Skeletal muscle satellite cell (primary cell): ENCODE measurements at regions not wholly inside any gene's neighbourhood (a gene's known extent, or its start where the extent isn't known, plus 50 kb on each side); places are given as distances from the start of the nearest gene placed in this dataset.

Source experiments
- H3K27me3 ChIP-seq: 2 replicates; pipeline ENCODE4 v1.7.0; 2013; ENCODE audit warnings: low read length; ENCODE audit not compliant: control insufficient read depth, insufficient read depth
- H3K36me3 ChIP-seq: 2 replicates; pipeline ENCODE4 v1.7.0; 2013; ENCODE audit warnings: mild to moderate bottlenecking, control low read depth, low read length; ENCODE audit not compliant: insufficient read depth
- H3K4me1 ChIP-seq: 2 replicates; pipeline ENCODE4 v1.7.0; 2013; ENCODE audit warnings: low read length; ENCODE audit not compliant: control insufficient read depth, insufficient read depth
- H3K4me2 ChIP-seq: 2 replicates; pipeline ENCODE4 v1.7.0; 2013; ENCODE audit warnings: mild to moderate bottlenecking, low read length
- H3K4me3 ChIP-seq: 2 replicates; pipeline ENCODE4 v1.7.0; 2013; ENCODE audit warnings: low read length
- H3K9ac ChIP-seq: 2 replicates; pipeline ENCODE4 v1.7.0; 2013; ENCODE audit warnings: mild to moderate bottlenecking, low read depth, low read length, moderate library complexity
- H3K9me3 ChIP-seq: replicated peaks from 2 replicates; pipeline ENCODE4 v1.7.0; 2013; ENCODE audit warnings: mild to moderate bottlenecking, control low read depth, low read length

DNA sequence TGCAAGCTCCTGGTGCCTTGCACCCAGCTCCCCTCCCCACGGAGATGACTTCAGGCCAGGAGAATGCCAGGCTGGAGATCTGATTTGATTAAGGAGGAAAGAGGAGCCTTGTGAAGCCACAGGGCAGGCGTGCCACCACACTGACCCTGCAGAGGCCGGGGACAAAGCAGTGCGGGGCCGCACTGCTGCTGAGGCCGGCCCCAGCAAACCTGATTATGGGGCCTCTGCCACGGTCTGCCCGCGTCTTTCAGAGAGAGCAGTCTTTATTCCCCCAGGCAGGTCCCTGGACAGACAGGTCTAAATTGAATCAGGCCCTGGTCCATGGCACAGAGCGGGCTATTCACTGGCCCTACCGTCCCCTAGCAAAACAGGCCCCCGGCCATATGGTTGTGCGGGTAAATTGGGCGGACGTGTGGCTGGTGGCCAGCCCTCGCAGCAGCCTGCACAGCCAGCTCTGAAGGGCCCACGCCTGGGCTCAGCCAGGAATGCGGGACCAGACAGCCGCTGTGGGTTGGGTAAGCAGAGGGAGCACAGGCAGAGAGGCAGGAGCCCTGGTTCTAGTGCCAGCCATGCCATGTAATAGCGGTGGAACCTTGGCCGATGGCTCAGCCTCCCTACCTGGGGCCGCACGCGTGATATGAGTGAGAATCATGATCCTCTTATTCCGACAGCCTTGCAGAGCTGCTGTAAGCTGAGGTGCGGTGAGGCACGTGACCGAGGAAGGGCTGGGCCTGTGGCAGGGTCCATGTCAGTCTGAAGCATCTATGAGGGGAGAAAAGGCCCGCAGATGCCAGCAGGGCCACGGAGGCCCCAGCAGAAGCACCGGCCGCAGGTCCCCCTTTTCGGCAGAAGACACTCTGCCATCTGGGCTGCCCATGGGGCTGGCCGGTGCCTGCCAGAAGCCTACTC is 97.3 kb upstream of the MYCN start:
- no peaks in the 10 kb centered on the region for H3K4me1 ChIP-seq
- H3K4me2 ChIP-seq, result no peak overlapping the region
- H3K9me3 ChIP-seq, result peaks cover 19% of the 10 kb centered on the region
- H3K9ac ChIP-seq, result no peak overlapping the region
- H3K36me3 ChIP-seq, result no peaks in the 10 kb centered on the region
- no peaks in the 10 kb centered on the region for H3K27me3 ChIP-seq
- no peak overlapping the region for H3K4me3 ChIP-seq

DNA sequence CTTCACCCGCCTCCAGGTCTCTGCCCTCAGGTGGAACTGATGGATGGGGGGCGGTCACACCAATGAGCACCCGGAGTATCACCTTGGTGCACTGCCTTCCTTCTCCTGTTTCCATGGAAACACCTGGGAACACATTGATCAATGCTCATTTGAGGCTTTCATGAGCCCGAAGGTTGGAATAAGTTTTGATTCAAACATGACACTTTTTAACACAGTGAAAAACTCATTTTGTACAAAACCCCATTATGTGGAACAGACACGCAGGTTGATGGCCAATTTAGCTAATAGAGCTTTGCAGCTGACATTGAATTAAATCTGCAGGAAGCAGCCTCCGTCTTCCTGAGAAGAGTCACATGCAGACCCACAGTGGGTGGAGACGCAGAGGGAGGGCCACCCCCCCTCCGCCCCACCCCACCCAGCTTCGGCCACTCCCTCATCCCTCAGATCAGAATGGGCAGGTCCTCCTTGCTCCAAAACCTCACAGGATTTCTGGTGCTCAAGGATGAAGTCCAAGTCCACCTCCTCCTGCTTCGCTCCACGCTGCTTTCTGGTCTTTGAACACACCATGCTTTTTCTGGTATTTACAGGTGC is 96.0 kb upstream of the MYCN start:
- Histone ChIP-seq H3K27me3 (no peaks in the 10 kb centered on the region), H3K9me3 (peaks cover 15% of the 10 kb centered on the region), H3K9ac (no peak overlapping the region), H3K4me1 (no peaks in the 10 kb centered on the region), H3K4me2 (no peak overlapping the region), H3K4me3 (no peak overlapping the region), H3K36me3 (no peaks in the 10 kb centered on the region)

DNA sequence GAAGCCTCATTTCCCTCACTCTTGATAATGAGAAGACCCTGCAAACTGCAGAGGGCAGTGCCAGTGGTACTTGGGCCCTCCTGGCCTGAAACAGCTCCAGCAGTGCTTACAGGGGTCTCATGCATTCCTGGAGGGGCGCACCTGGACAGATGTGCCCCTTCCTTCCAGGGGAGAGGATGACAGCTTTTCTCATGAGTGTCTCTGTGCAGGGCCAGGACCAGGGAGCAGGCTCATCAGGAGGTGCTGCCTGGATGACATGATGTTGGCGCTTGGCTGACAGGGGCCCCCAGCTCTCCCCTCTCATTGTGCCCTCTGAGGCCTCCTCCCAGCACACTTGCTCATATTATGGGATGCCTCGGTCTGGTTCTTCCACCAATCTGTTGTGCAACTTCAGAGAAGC is 95.1 kb upstream of the MYCN start:
- Histone ChIP-seq H3K9ac (no peak overlapping the region), H3K4me1 (no peaks in the 10 kb centered on the region), H3K27me3 (no peaks in the 10 kb centered on the region), H3K4me2 (no peak overlapping the region), H3K9me3 (peaks cover 15% of the 10 kb centered on the region), H3K4me3 (no peak overlapping the region), H3K36me3 (no peaks in the 10 kb centered on the region)

DNA sequence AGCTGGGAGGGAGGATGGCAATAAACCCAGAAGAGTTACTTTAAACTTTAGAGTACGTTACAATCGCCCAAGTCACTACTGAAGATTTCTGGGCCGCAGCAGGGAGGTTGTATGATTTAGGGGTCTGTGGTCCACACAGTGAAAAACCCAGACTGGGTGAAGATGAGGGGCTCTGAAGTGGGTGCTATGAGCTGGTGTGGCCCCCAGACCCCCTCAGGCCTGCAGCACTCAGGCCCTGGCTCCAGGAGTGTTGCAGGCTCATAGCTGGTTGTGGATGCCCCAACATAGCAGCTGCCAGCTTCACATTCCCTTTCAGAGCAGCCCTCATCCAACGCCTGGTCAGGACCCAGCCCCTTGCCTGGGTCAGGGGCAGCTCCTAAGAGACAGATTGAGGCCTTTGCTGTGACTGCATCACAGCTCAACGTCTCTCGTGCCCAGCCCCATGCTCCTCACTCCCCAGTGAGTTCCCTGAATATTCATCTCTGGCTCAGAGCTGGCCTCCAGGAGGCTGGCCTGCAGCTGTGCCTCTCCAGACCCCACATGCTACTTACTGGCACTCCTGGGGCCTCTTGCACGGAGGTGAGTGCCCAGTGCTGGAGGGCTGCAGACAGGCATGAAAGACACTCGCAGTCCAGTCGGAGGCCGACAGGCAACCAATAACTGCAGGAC is 94.5 kb upstream of the MYCN start:
- no peaks in the 10 kb centered on the region for H3K27me3 ChIP-seq
- H3K36me3 ChIP-seq, result no peaks in the 10 kb centered on the region
- H3K9me3 ChIP-seq, result peaks cover 15% of the 10 kb centered on the region
- no peak overlapping the region for H3K4me2 ChIP-seq
- no peaks in the 10 kb centered on the region for H3K4me1 ChIP-seq
- H3K9ac ChIP-seq, result no peak overlapping the region
- no peak overlapping the region for H3K4me3 ChIP-seq

DNA sequence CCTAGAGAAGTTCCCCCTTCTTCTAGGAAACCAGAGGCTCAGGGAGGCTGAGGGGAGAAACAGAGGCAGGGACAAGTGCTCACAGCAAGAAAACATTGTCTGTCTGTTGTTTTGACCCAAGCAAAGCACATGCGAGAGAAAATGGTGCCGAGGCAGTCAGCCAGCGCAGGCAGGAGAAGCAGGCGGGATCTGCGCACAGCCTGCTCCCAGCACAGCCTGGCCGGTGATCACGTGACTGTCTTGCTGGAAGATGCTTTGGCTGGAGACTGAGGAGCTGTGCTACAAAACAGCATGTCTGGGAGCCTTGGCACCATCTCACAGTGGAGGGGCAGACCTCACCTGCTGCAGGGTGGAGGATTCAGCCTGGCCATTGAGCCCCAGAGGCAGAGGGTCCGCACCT is 93.7 kb upstream of the MYCN start:
- Histone ChIP-seq H3K4me1 (no peaks in the 10 kb centered on the region), H3K36me3 (no peaks in the 10 kb centered on the region), H3K9me3 (peaks cover 15% of the 10 kb centered on the region), H3K4me3 (no peak overlapping the region), H3K27me3 (no peaks in the 10 kb centered on the region), H3K9ac (no peak overlapping the region), H3K4me2 (no peak overlapping the region)

DNA sequence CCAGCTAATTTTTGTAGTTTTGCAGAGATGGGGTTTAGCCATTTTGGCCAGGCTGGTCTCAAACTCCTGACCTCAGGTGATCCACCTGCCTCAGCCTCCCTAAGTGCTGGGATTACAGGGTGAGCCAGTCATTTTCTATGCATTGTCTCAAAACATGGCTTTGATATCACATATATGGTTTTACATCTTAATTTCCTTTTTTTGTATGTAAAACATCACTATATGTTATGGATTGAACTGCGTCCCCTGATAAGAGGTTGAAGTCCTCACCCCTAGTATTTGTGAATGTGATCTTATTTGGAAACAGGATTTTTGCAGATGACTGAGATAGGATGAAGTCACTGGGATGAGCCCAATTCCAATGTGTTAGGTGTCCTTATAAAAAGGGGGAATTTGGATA is 89.8 kb upstream of the MYCN start:
- Histone ChIP-seq H3K9me3 (peaks cover 20% of the 10 kb centered on the region), H3K36me3 (no peaks in the 10 kb centered on the region), H3K9ac (no peak overlapping the region), H3K4me1 (no peaks in the 10 kb centered on the region), H3K27me3 (no peaks in the 10 kb centered on the region), H3K4me2 (no peak overlapping the region), H3K4me3 (no peak overlapping the region)

DNA sequence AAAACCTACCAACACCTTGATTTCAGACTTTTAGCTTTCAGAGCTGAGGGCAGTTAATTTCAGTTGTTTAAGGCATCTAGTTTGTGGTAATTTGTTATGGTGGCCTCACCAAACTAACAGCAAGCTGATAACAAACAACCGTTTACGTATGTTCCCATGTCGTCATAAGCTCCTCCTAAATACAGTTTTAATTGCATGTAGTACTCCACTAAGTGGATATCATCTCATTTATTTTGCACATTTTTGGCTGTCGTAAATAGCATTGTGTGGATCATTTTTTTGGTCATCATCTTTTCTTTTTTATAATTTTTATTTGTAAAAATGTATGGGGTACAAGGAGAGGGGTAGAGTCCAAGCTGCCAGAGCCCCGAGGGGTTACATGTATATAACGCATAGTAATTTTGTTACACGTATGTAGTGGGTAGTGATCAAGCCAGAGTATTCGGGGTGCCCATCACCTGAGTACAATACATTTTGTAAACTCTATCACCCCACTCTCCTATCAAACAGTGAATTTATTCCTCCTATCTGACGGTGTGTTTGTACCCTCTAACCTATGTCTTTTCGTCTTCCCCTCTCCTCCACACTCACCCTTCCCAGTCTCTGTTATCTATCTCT is 89.2 kb upstream of the MYCN start:
- no peak overlapping the region for H3K4me3 ChIP-seq
- no peak overlapping the region for H3K9ac ChIP-seq
- H3K27me3 ChIP-seq, result no peaks in the 10 kb centered on the region
- H3K4me1 ChIP-seq, result no peaks in the 10 kb centered on the region
- H3K4me2 ChIP-seq, result no peak overlapping the region
- no peaks in the 10 kb centered on the region for H3K36me3 ChIP-seq
- peaks cover 16% of the 10 kb centered on the region for H3K9me3 ChIP-seq

DNA sequence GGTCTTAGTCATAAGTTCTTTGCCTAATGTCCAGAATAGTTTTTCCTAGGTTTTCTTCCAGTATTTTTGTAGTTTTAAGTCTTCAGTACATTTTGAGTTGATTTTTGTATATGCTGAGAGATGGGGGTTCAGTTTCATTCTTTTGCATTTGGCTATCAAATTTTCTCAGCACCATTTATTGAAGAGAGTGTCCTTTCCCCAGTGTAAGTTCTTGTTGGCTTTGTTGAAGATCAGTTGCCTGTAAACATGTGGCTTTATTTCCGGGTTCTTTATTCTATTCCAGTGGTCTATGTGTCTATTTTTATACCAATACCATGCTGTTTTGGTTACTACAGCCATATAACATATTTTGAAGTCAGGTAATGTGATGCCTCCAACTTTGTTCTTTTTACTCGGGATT is 87.5 kb upstream of the MYCN start:
- peaks cover 5% of the 10 kb centered on the region for H3K9me3 ChIP-seq
- H3K36me3 ChIP-seq, result no peaks in the 10 kb centered on the region
- H3K27me3 ChIP-seq, result no peaks in the 10 kb centered on the region
- no peak overlapping the region for H3K9ac ChIP-seq
- no peaks in the 10 kb centered on the region for H3K4me1 ChIP-seq
- no peak overlapping the region for H3K4me2 ChIP-seq
- no peak overlapping the region for H3K4me3 ChIP-seq

DNA sequence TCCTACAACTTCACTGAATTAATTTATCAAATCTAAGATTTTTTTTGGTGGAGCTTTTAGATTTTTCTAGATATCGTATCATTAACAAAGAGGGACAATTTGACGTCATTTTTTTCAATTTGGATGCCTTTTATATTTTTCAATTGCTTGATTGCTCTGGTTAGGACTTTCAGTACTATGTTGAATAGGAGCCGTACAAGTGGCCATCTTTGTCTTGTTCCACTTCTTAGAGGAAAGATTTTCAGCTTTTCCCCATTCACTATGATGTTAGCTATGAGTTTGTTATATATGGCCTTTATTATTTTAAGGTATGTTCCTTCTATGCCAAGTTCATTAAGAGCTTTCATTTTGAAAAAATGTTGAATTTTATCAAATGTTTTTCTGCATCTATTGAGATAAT is 86.4 kb upstream of the MYCN start:
- no peaks in the 10 kb centered on the region for H3K36me3 ChIP-seq
- H3K4me1 ChIP-seq, result no peaks in the 10 kb centered on the region
- no peaks in the 10 kb centered on the region for H3K27me3 ChIP-seq
- H3K4me2 ChIP-seq, result no peak overlapping the region
- H3K9ac ChIP-seq, result no peak overlapping the region
- H3K4me3 ChIP-seq, result no peak overlapping the region
- peaks cover 7% of the 10 kb centered on the region for H3K9me3 ChIP-seq

DNA sequence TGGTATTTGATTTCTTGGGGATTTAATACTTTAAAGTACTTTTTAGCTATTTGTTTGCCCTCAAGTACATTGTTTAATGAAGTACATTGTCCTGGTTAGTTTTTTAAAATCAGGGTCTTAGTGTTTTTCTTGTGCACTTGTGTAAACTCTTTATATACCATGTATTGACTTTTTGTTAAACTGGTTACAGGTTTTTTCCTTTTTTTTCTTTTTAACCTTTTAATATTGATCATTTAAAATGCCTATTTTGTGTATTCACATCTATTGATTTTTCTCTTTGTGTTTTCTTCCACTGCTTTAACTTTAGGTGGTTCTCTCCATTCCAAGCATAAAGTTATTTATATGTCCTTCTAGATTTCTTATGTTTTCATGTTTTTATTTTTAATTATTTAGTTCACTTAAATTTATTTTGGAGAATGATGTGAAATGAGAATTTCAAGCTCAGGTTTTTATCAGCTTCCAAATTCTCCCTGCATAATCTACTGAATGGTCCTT is 84.5 kb upstream of the MYCN start:
- no peaks in the 10 kb centered on the region for H3K36me3 ChIP-seq
- H3K9ac ChIP-seq, result no peak overlapping the region
- no peaks in the 10 kb centered on the region for H3K4me1 ChIP-seq
- no peaks in the 10 kb centered on the region for H3K27me3 ChIP-seq
- no peak overlapping the region for H3K4me3 ChIP-seq
- H3K9me3 ChIP-seq, result peaks cover 7% of the 10 kb centered on the region
- no peak overlapping the region for H3K4me2 ChIP-seq

DNA sequence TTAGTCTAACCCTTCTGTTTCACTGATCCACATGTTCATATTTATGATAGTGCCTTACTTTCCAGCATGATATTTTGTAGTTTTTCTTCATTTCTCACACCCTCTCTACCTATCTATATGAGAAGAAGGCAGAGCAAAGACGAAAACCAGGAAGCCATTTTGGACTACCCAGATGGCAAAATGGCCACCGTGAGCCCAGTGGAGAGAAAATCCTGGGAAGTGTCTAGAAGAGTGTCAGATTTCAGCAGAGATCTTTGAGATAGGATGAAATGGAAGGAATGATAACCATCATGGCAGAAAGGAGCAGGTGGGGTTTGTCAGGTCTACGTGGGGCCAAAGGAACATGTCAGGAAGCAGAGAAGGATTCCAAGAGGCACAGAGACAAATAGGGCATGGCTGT is 84.0 kb upstream of the MYCN start:
- Histone ChIP-seq H3K4me1 (no peaks in the 10 kb centered on the region), H3K9ac (no peak overlapping the region), H3K4me3 (no peak overlapping the region), H3K9me3 (peaks cover 7% of the 10 kb centered on the region), H3K4me2 (no peak overlapping the region), H3K27me3 (no peaks in the 10 kb centered on the region), H3K36me3 (no peaks in the 10 kb centered on the region)
